GM23248 (cell line): ENCODE measurements at regions not wholly inside any gene's neighbourhood (a gene's known extent, or its start where the extent isn't known, plus 50 kb on each side); places are given as distances from the start of the nearest gene placed in this dataset.

Experiments used
- EZH2 ChIP-seq: fragments of 200-600 bp; sonication (generic); IDR thresholded peaks from 2 replicates; pipeline ENCODE4 v1.6.1; 2018; ENCODE audit warnings: antibody characterized with exemption, mild to moderate bottlenecking; ENCODE audit not compliant: insufficient read depth, poor library complexity, severe bottlenecking
- EZH2phosphoT487 ChIP-seq: fragments of 200-600 bp; sonication (generic); IDR thresholded peaks from 2 replicates; pipeline ENCODE4 v1.6.1; 2018; ENCODE audit warnings: antibody characterized with exemption, moderate library complexity, mild to moderate bottlenecking, low read depth; ENCODE audit not compliant: insufficient read depth

GRCh38 chr5:54835647-54836046, 149.7 kb downstream of the ESM1 start:
- no peak for TF ChIP-seq EZH2phosphoT487
- no peak for TF ChIP-seq EZH2
